Ectodermal cell (in vitro differentiated cells): ENCODE measurements at regions not wholly inside any gene's neighbourhood (a gene's known extent, or its start where the extent isn't known, plus 50 kb on each side); places are given as distances from the start of the nearest gene placed in this dataset.

Source experiments
- H3K27ac ChIP-seq: 2 replicates; pipeline ENCODE4 v1.7.0; 2013; ENCODE audit warnings: mild to moderate bottlenecking, low read depth, low read length; ENCODE audit not compliant: insufficient read depth, poor library complexity, severe bottlenecking
- H3K27me3 ChIP-seq: 2 replicates; pipeline ENCODE4 v1.7.0; 2013; ENCODE audit warnings: mild to moderate bottlenecking, low read length; ENCODE audit not compliant: insufficient read depth, control insufficient read depth, poor library complexity, severe bottlenecking
- H3K36me3 ChIP-seq: one replicate; pipeline ENCODE4 v1.7.0; 2013; ENCODE audit warnings: low read length; ENCODE audit not compliant: control insufficient read depth, insufficient read depth
- H3K4me1 ChIP-seq: one replicate; pipeline ENCODE4 v1.7.0; 2013; ENCODE audit warnings: low read length; ENCODE audit not compliant: control insufficient read depth, insufficient read depth
- H3K4me3 ChIP-seq: 2 replicates; pipeline ENCODE4 v1.7.0; 2013; ENCODE audit warnings: low read depth, low read length, control low read depth; ENCODE audit not compliant: insufficient read depth
- H3K9me3 ChIP-seq: 2 replicates; pipeline ENCODE4 v1.7.0; 2013; ENCODE audit warnings: mild to moderate bottlenecking, low read length, moderate library complexity; ENCODE audit not compliant: control insufficient read depth
- WGBS, 2 experiments: methylation state at CpG; one replicate each; pipeline ENCODE4 v1.1.7; 2013; ENCODE audit warnings: missing lambda C conversion rate in 2 of 2; 5-methylcytosine and 5-hydroxymethylcytosine counted together

- H3K27ac ChIP-seq = no peak overlapping the region
- peaks cover 5% of the 10 kb centered on the region for H3K4me1 ChIP-seq
- H3K27me3 ChIP-seq = no peaks in the 10 kb centered on the region
- H3K4me3 ChIP-seq = no peak overlapping the region
- 88 to 94% methylated on average over 2 of the region's 2 CpGs for WGBS, 2 experiments
- no peaks in the 10 kb centered on the region for H3K9me3 ChIP-seq
- no peaks in the 10 kb centered on the region for H3K36me3 ChIP-seq
Measured at GRCh38 chr4:54802336-54802735, 144.6 kb downstream of the KIT start.

- no peak overlapping the region for H3K27ac ChIP-seq
- no peaks in the 10 kb centered on the region for H3K36me3 ChIP-seq
- H3K4me3 ChIP-seq = no peak overlapping the region
- peaks cover 5% of the 10 kb centered on the region for H3K4me1 ChIP-seq
- 81 to 82% methylated on average over 4 of the region's 4 CpGs for WGBS, 2 experiments
- no peaks in the 10 kb centered on the region for H3K9me3 ChIP-seq
- no peaks in the 10 kb centered on the region for H3K27me3 ChIP-seq
Measured at GRCh38 chr4:54800831-54801530, 143.2 kb downstream of the KIT start.

- H3K4me3 ChIP-seq = no peak overlapping the region
- no peaks in the 10 kb centered on the region for H3K4me1 ChIP-seq
- H3K27ac ChIP-seq = no peak overlapping the region
- 89 to 94% methylated on average over 4 of the region's 4 CpGs for WGBS, 2 experiments
- H3K9me3 ChIP-seq = no peaks in the 10 kb centered on the region
- H3K27me3 ChIP-seq = no peaks in the 10 kb centered on the region
- no peaks in the 10 kb centered on the region for H3K36me3 ChIP-seq
Measured at GRCh38 chr4:54794579-54794978, 136.8 kb downstream of the KIT start.

GRCh38 chr4:54793856-54794422, 136.2 kb downstream of the KIT start:
- 88 to 93% methylated on average over 2 of the region's 2 CpGs for WGBS, 2 experiments
- H3K4me1 ChIP-seq = no peaks in the 10 kb centered on the region

More at GRCh38 chr4:54793856-54794422, 136.2 kb downstream of the KIT start:
- H3K4me3 ChIP-seq = no peak overlapping the region
- no peaks in the 10 kb centered on the region for H3K27me3 ChIP-seq
- H3K9me3 ChIP-seq = no peaks in the 10 kb centered on the region
- H3K27ac ChIP-seq = no peak overlapping the region
- no peaks in the 10 kb centered on the region for H3K36me3 ChIP-seq
